ENCODE measurements at regions not wholly inside any gene's neighbourhood (a gene's known extent, or its start where the extent isn't known, plus 50 kb on each side); places are given as distances from the start of the nearest gene placed in this dataset.

GRCh38 chr7:20019757-20020432 is 197.3 kb downstream of the MACC1 start:
- Histone ChIP-seq H3K79me2 (ENCODE audit: insufficient read depth, low read length) (no peaks in the 10 kb centered on the region), H3K4me3 (ENCODE audit: insufficient read depth, low read depth, low read length) (no peak overlapping the region), H3K36me3 (ENCODE audit: insufficient read depth, low read length) (no peaks in the 10 kb centered on the region), H3K9ac (ENCODE audit: low read length) (no peak overlapping the region), H3K27ac (ENCODE audit: low read depth, low read length) (no peak overlapping the region), H3K9me3 (ENCODE audit: insufficient read depth, low read depth, low read length) (no peaks in the 10 kb centered on the region), H3K4me1 (ENCODE audit: insufficient read depth, low read length) (no peaks in the 10 kb centered on the region), H3K27me3 (ENCODE audit: insufficient read depth, low read length) (no peaks in the 10 kb centered on the region), H4K20me1 (ENCODE audit: insufficient read depth, low read length) (no peaks in the 10 kb centered on the region), H2AFZ (ENCODE audit: low read depth, low read length) (no peak overlapping the region), H3K4me2 (ENCODE audit: low read length) (no peak overlapping the region)
- Mint-ChIP-seq H3K36me3 (ENCODE audit: low read depth, unreplicated experiment) (no peaks in the 10 kb centered on the region), H3K27ac (ENCODE audit: unreplicated experiment) (no peak overlapping the region), H3K4me1 (ENCODE audit: low read depth, unreplicated experiment) (peaks cover 4% of the 10 kb centered on the region), H3K4me3 (ENCODE audit: unreplicated experiment) (no peak overlapping the region), H3K27me3 (ENCODE audit: low read depth, unreplicated experiment) (no peaks in the 10 kb centered on the region), H3K9me3 (ENCODE audit: unreplicated experiment) (no peaks in the 10 kb centered on the region)
- DNase-seq (ENCODE audit: low read depth) (no peak), FAIRE-seq (no peak)
- TF ChIP-seq EZH2 (IDR thresholded peaks at IDR 0.05; ENCODE audit: insufficient read depth, low read length) (no peak), CTCF (IDR thresholded peaks at IDR 0.05; ENCODE audit: insufficient read depth, low read depth, low read length) (no peak)

- Histone ChIP-seq H3K4me2 (ENCODE audit: low read length) (no peak overlapping the region), H3K9ac (ENCODE audit: low read length) (no peak overlapping the region), H4K20me1 (ENCODE audit: insufficient read depth, low read length) (no peaks in the 10 kb centered on the region), H3K4me3 (ENCODE audit: insufficient read depth, low read depth, low read length) (no peak overlapping the region), H3K4me1 (ENCODE audit: insufficient read depth, low read length) (no peaks in the 10 kb centered on the region), H3K79me2 (ENCODE audit: insufficient read depth, low read length) (no peaks in the 10 kb centered on the region), H3K36me3 (ENCODE audit: insufficient read depth, low read length) (no peaks in the 10 kb centered on the region), H3K9me3 (ENCODE audit: insufficient read depth, low read depth, low read length) (no peaks in the 10 kb centered on the region), H2AFZ (ENCODE audit: low read depth, low read length) (no peak overlapping the region), H3K27ac (ENCODE audit: low read depth, low read length) (no peak overlapping the region), H3K27me3 (ENCODE audit: insufficient read depth, low read length) (no peaks in the 10 kb centered on the region)
- Mint-ChIP-seq H3K27ac (ENCODE audit: unreplicated experiment) (no peak overlapping the region), H3K27me3 (ENCODE audit: low read depth, unreplicated experiment) (no peaks in the 10 kb centered on the region), H3K36me3 (ENCODE audit: low read depth, unreplicated experiment) (no peaks in the 10 kb centered on the region), H3K9me3 (ENCODE audit: unreplicated experiment) (no peaks in the 10 kb centered on the region), H3K4me3 (ENCODE audit: unreplicated experiment) (no peak overlapping the region), H3K4me1 (ENCODE audit: low read depth, unreplicated experiment) (peaks cover 4% of the 10 kb centered on the region)
- no peak for DNase-seq (ENCODE audit: low read depth)
- FAIRE-seq = no peak
- TF ChIP-seq EZH2 (IDR thresholded peaks at IDR 0.05; ENCODE audit: insufficient read depth, low read length) (no peak), CTCF (IDR thresholded peaks at IDR 0.05; ENCODE audit: insufficient read depth, low read depth, low read length) (no peak)
Measured at GRCh38 chr7:20016669-20017068, 200.5 kb downstream of the MACC1 start.

GRCh38 chr7:20013536-20013935 is 203.6 kb downstream of the MACC1 start:
- H3K36me3 ChIP-seq (ENCODE audit: insufficient read depth, low read length) = no peaks in the 10 kb centered on the region
- Mint-ChIP-seq H3K4me3 (ENCODE audit: unreplicated experiment) (no peak overlapping the region), H3K9me3 (ENCODE audit: unreplicated experiment) (no peaks in the 10 kb centered on the region), H3K27me3 (ENCODE audit: low read depth, unreplicated experiment) (no peaks in the 10 kb centered on the region), H3K4me1 (ENCODE audit: low read depth, unreplicated experiment) (no peaks in the 10 kb centered on the region), H3K27ac (ENCODE audit: unreplicated experiment) (no peak overlapping the region), H3K36me3 (ENCODE audit: low read depth, unreplicated experiment) (no peaks in the 10 kb centered on the region)
- no peak for TF ChIP-seq EZH2 (IDR thresholded peaks at IDR 0.05; ENCODE audit: insufficient read depth, low read length)
- no peak for TF ChIP-seq CTCF (IDR thresholded peaks at IDR 0.05; ENCODE audit: insufficient read depth, low read depth, low read length)
- H3K27me3 ChIP-seq (ENCODE audit: insufficient read depth, low read length) = no peaks in the 10 kb centered on the region
- no peaks in the 10 kb centered on the region for H3K79me2 ChIP-seq (ENCODE audit: insufficient read depth, low read length)
- H3K9me3 ChIP-seq (ENCODE audit: insufficient read depth, low read depth, low read length) = no peaks in the 10 kb centered on the region
- H3K4me3 ChIP-seq (ENCODE audit: insufficient read depth, low read depth, low read length) = no peak overlapping the region
- no peak overlapping the region for H3K27ac ChIP-seq (ENCODE audit: low read depth, low read length)
- FAIRE-seq (no peak), DNase-seq (ENCODE audit: low read depth) (no peak)
- H3K4me1 ChIP-seq (ENCODE audit: insufficient read depth, low read length) = no peaks in the 10 kb centered on the region
- H2AFZ ChIP-seq (ENCODE audit: low read depth, low read length) = no peak overlapping the region
- no peaks in the 10 kb centered on the region for H4K20me1 ChIP-seq (ENCODE audit: insufficient read depth, low read length)
- H3K9ac ChIP-seq (ENCODE audit: low read length) = no peak overlapping the region
- H3K4me2 ChIP-seq (ENCODE audit: low read length) = no peak overlapping the region

Data from astrocyte (in vitro differentiated cells and primary cell).